ENCODE measurements at regions not wholly inside any gene's neighbourhood (a gene's known extent, or its start where the extent isn't known, plus 50 kb on each side); places are given as distances from the start of the nearest gene placed in this dataset.

DNA sequence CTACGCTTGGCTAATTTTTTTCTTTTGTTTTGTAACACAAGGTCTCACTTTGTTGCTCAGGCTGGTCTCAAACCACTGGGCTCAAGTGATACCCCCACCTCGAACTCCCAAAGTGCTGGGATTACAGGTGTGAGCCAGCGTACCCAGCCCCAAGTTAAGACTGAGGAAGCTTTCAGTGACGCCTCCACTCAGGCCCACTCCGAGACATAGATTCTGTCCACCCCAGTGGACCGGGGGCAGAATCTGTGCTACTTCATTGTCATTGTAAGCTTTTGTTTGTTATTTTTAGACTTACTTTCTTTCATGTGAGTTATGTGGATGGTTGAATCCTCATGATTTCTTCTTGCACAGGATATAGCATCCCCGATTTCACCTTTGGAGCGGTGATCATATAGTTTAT is 156.9 kb upstream of the TSHZ3 start:
- DNase-seq (ENCODE audit: low read depth) (no peak), FAIRE-seq (no peak)
- Histone ChIP-seq H3K9me3 (ENCODE audit: insufficient read depth, low read depth, low read length) (no peaks in the 10 kb centered on the region), H3K36me3 (ENCODE audit: insufficient read depth, low read length) (no peaks in the 10 kb centered on the region), H3K4me3 (ENCODE audit: insufficient read depth, low read depth, low read length) (no peak overlapping the region), H3K27me3 (ENCODE audit: insufficient read depth, low read length) (no peaks in the 10 kb centered on the region), H3K4me1 (ENCODE audit: insufficient read depth, low read length) (no peaks in the 10 kb centered on the region), H3K79me2 (ENCODE audit: insufficient read depth, low read length) (no peaks in the 10 kb centered on the region), H3K4me2 (ENCODE audit: low read length) (no peak overlapping the region), H3K27ac (ENCODE audit: low read depth, low read length) (no peak overlapping the region), H3K9ac (ENCODE audit: low read length) (no peak overlapping the region), H2AFZ (ENCODE audit: low read depth, low read length) (no peak overlapping the region), H4K20me1 (ENCODE audit: insufficient read depth, low read length) (no peaks in the 10 kb centered on the region)
- TF ChIP-seq EZH2 (IDR thresholded peaks at IDR 0.05; ENCODE audit: insufficient read depth, low read length): no peak
- TF ChIP-seq CTCF (IDR thresholded peaks at IDR 0.05; ENCODE audit: insufficient read depth, low read depth, low read length): no peak
- no peaks in the 10 kb centered on the region for H3K4me1 Mint-ChIP-seq (ENCODE audit: low read depth, unreplicated experiment)
- no peaks in the 10 kb centered on the region for H3K36me3 Mint-ChIP-seq (ENCODE audit: low read depth, unreplicated experiment)
- peaks cover 59% of the 10 kb centered on the region for H3K27me3 Mint-ChIP-seq (ENCODE audit: low read depth, unreplicated experiment)
- no peak overlapping the region for H3K27ac Mint-ChIP-seq (ENCODE audit: unreplicated experiment)
- H3K9me3 Mint-ChIP-seq (ENCODE audit: unreplicated experiment): peaks cover 4% of the 10 kb centered on the region
- H3K4me3 Mint-ChIP-seq (ENCODE audit: unreplicated experiment): no peak overlapping the region

DNA sequence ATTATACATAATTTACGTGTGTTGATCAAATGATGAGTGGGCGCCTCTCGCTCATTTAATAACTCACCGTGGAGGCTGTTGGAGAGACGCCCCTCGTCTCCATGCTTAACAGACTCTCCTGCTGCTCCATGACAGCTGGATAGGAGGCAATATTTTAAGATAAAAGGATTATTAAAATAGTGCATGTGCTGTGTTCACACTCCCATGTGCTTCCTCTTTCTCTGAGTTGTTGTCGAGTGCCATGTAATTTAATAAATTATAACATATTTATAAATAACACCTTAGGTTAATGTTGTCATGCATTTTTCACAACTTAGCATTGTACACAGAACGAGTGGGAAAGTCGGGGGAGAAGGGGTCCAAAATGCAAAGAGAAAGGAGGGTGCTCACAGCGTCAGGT is 161.4 kb upstream of the TSHZ3 start:
- Mint-ChIP-seq H3K9me3 (ENCODE audit: unreplicated experiment) (no peaks in the 10 kb centered on the region), H3K27me3 (ENCODE audit: low read depth, unreplicated experiment) (peaks cover 31% of the 10 kb centered on the region), H3K36me3 (ENCODE audit: low read depth, unreplicated experiment) (no peaks in the 10 kb centered on the region), H3K4me1 (ENCODE audit: low read depth, unreplicated experiment) (no peaks in the 10 kb centered on the region), H3K27ac (ENCODE audit: unreplicated experiment) (no peak overlapping the region), H3K4me3 (ENCODE audit: unreplicated experiment) (no peak overlapping the region)
- Histone ChIP-seq H3K9me3 (ENCODE audit: insufficient read depth, low read depth, low read length) (no peaks in the 10 kb centered on the region), H3K4me2 (ENCODE audit: low read length) (no peak overlapping the region), H3K4me3 (ENCODE audit: insufficient read depth, low read depth, low read length) (no peak overlapping the region), H3K27ac (ENCODE audit: low read depth, low read length) (no peak overlapping the region), H3K9ac (ENCODE audit: low read length) (no peak overlapping the region), H3K36me3 (ENCODE audit: insufficient read depth, low read length) (no peaks in the 10 kb centered on the region), H3K27me3 (ENCODE audit: insufficient read depth, low read length) (no peaks in the 10 kb centered on the region), H3K4me1 (ENCODE audit: insufficient read depth, low read length) (no peaks in the 10 kb centered on the region), H4K20me1 (ENCODE audit: insufficient read depth, low read length) (no peaks in the 10 kb centered on the region), H3K79me2 (ENCODE audit: insufficient read depth, low read length) (no peaks in the 10 kb centered on the region), H2AFZ (ENCODE audit: low read depth, low read length) (no peak overlapping the region)
- DNase-seq (ENCODE audit: low read depth): no peak
- FAIRE-seq: no peak
- TF ChIP-seq CTCF (IDR thresholded peaks at IDR 0.05; ENCODE audit: insufficient read depth, low read depth, low read length) (no peak), EZH2 (IDR thresholded peaks at IDR 0.05; ENCODE audit: insufficient read depth, low read length) (no peak)

GRCh38 chr19:31511098-31511497 is 161.9 kb upstream of the TSHZ3 start:
- Histone ChIP-seq H3K27me3 (ENCODE audit: insufficient read depth, low read length) (no peaks in the 10 kb centered on the region), H3K4me2 (ENCODE audit: low read length) (no peak overlapping the region), H3K27ac (ENCODE audit: low read depth, low read length) (no peak overlapping the region), H3K36me3 (ENCODE audit: insufficient read depth, low read length) (no peaks in the 10 kb centered on the region), H3K9ac (ENCODE audit: low read length) (no peak overlapping the region), H2AFZ (ENCODE audit: low read depth, low read length) (no peak overlapping the region), H3K9me3 (ENCODE audit: insufficient read depth, low read depth, low read length) (no peaks in the 10 kb centered on the region), H3K4me3 (ENCODE audit: insufficient read depth, low read depth, low read length) (no peak overlapping the region), H3K79me2 (ENCODE audit: insufficient read depth, low read length) (no peaks in the 10 kb centered on the region), H3K4me1 (ENCODE audit: insufficient read depth, low read length) (no peaks in the 10 kb centered on the region), H4K20me1 (ENCODE audit: insufficient read depth, low read length) (no peaks in the 10 kb centered on the region)
- Mint-ChIP-seq H3K9me3 (ENCODE audit: unreplicated experiment) (no peaks in the 10 kb centered on the region), H3K27ac (ENCODE audit: unreplicated experiment) (no peak overlapping the region), H3K4me3 (ENCODE audit: unreplicated experiment) (no peak overlapping the region), H3K36me3 (ENCODE audit: low read depth, unreplicated experiment) (no peaks in the 10 kb centered on the region), H3K4me1 (ENCODE audit: low read depth, unreplicated experiment) (no peaks in the 10 kb centered on the region), H3K27me3 (ENCODE audit: low read depth, unreplicated experiment) (peaks cover 26% of the 10 kb centered on the region)
- FAIRE-seq: no peak
- no peak for TF ChIP-seq EZH2 (IDR thresholded peaks at IDR 0.05; ENCODE audit: insufficient read depth, low read length)
- TF ChIP-seq CTCF (IDR thresholded peaks at IDR 0.05; ENCODE audit: insufficient read depth, low read depth, low read length): no peak
- no peak for DNase-seq (ENCODE audit: low read depth)

Measured in astrocyte (in vitro differentiated cells and primary cell).